Activated CD8-positive, alpha-beta memory T cell treated with anti-CD3 and anti-CD28 coated beads, Interleukin-2, amount 50 U/mL, for 48 hours (primary cell): ENCODE measurements at regions not wholly inside any gene's neighbourhood (a gene's known extent, or its start where the extent isn't known, plus 50 kb on each side); places are given as distances from the start of the nearest gene placed in this dataset.
"Not testable (repeated sequence)": the region's sequence is repeated elsewhere in the genome, so short reads cannot be mapped to it uniquely, and the experiment has no call there.

Experiments used
- DNase-seq: peaks from one replicate; pipeline ENCODE4 v3.0.0-alpha.2; 2020

GRCh38 chr10:11663763-11664555 lies 52.5 kb upstream of the USP6NL start:
- no peak for DNase-seq

DNA sequence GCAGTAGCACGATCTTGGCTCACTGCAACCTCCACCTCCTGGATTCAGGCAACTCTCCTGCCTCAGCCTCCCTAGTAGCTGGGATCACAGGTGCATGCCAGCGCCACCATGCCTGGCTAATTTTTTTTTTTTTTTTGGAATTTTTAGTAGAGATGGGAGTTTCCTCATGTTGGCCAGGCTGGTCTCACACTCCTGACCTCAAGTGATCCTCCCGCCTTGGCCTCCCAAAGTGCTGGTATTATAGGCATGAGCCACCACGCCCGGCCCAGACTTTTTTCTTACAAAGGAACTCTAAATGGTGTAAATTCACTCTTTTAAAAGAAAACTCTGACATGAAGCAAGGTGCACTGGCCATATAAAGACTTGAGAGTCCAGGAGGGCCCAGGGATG lies 51.7 kb upstream of the USP6NL start:
- not testable (repeated sequence) for DNase-seq

DNA sequence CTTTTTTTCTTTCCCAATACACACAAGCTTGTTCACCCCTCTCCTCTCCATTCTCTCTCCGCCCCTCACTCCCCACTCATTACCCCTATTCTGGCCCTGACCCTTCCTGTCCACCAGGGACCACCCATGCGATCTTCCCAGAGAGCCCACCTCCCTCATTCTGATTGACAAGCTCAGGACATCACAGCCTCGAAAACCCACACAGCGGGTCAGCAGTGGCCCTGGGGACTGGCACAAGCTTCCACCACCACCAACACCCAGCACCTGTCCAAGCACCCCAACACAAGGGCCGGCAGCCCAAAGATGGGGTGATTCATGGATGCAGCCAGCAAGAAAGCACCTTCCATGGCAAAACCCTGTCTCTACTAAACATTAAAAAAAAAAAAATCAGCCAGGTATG lies 50.0 kb upstream of the USP6NL start:
- DNase-seq: no peak
